Mesodermal cell (in vitro differentiated cells): ENCODE measurements at regions not wholly inside any gene's neighbourhood (a gene's known extent, or its start where the extent isn't known, plus 50 kb on each side); places are given as distances from the start of the nearest gene placed in this dataset.

ENCODE experiments used
- H3K27ac ChIP-seq: 2 replicates; pipeline ENCODE4 v1.7.0; 2013; ENCODE audit warnings: mild to moderate bottlenecking, low read depth, low read length, moderate library complexity; ENCODE audit not compliant: severe bottlenecking
- H3K36me3 ChIP-seq: 2 replicates; pipeline ENCODE4 v1.7.1; 2013; ENCODE audit warnings: mild to moderate bottlenecking, low read length, moderate library complexity; ENCODE audit not compliant: control insufficient read depth, insufficient read depth
- H3K4me1 ChIP-seq: one replicate; pipeline ENCODE4 v1.7.1; 2013; ENCODE audit warnings: mild to moderate bottlenecking, low read length; ENCODE audit not compliant: insufficient read depth, control insufficient read depth, poor library complexity, severe bottlenecking
- H3K4me3 ChIP-seq: 2 replicates; pipeline ENCODE4 v1.7.0; 2013; ENCODE audit warnings: low read length, control low read depth, mild to moderate bottlenecking; ENCODE audit not compliant: insufficient read depth, poor library complexity, severe bottlenecking; ENCODE audit errors: extremely low read depth
- H3K9me3 ChIP-seq: 2 replicates; pipeline ENCODE4 v1.7.1; 2013; ENCODE audit warnings: mild to moderate bottlenecking, low read length, moderate library complexity; ENCODE audit not compliant: control insufficient read depth
- WGBS, 2 experiments: methylation state at CpG; one replicate each; pipeline ENCODE4 v1.1.5; 2013; ENCODE audit warnings: missing lambda C conversion rate in 2 of 2; ENCODE audit not compliant: insufficient coverage in 2 of 2; 5-methylcytosine and 5-hydroxymethylcytosine counted together

- no CpG with 5 or more reads among the region's 1 CpG for WGBS, 2 experiments
- Histone ChIP-seq H3K27ac (no peak overlapping the region), H3K9me3 (no peaks in the 10 kb centered on the region), H3K4me1 (no peaks in the 10 kb centered on the region), H3K36me3 (no peaks in the 10 kb centered on the region), H3K4me3 (no peak overlapping the region)
Measured at GRCh38 chr4:123204737-123205136, 191.9 kb upstream of the SPRY1 start.

GRCh38 chr4:123206016-123206415 is 190.6 kb upstream of the SPRY1 start:
- Histone ChIP-seq H3K4me3 (no peak overlapping the region), H3K9me3 (no peaks in the 10 kb centered on the region), H3K4me1 (no peaks in the 10 kb centered on the region), H3K27ac (no peak overlapping the region), H3K36me3 (no peaks in the 10 kb centered on the region)
- 90 to 100% methylated on average over 1 to 2 of the region's 3 CpGs for WGBS, 2 experiments

DNA sequence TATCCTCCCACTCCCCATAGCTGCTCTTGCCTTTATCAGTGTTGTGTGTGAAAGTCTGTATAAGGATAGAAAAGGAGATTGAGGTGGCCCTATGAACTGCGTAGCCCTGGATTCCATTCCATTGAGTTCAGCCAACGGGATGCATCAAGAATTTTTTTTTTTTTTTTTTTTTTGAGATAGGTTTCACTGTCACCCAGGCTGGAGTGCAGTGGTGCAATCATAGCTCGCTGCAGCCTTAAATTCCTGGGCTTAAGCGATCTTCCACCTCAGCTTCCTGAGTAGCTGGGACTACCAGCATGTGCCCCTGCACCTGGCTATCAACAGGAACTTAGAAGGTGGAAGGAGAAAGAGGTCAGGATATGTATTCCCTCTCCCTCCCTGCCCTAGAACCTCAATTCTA is 187.2 kb upstream of the SPRY1 start:
- Histone ChIP-seq H3K4me3 (no peak overlapping the region), H3K27ac (no peak overlapping the region), H3K4me1 (no peaks in the 10 kb centered on the region), H3K36me3 (no peaks in the 10 kb centered on the region), H3K9me3 (no peaks in the 10 kb centered on the region)
- 69 to 89% methylated on average over 2 to 4 of the region's 4 CpGs for WGBS, 2 experiments

- no peaks in the 10 kb centered on the region for H3K4me1 ChIP-seq
- H3K36me3 ChIP-seq: no peaks in the 10 kb centered on the region
- no CpG with 5 or more reads among the region's 1 CpG for WGBS, 2 experiments
- no peak overlapping the region for H3K4me3 ChIP-seq
- H3K9me3 ChIP-seq: no peaks in the 10 kb centered on the region
- H3K27ac ChIP-seq: no peak overlapping the region
Measured at GRCh38 chr4:123215536-123215935, 181.1 kb upstream of the SPRY1 start.

GRCh38 chr4:123216543-123216942 is 180.1 kb upstream of the SPRY1 start:
- Histone ChIP-seq H3K4me1 (no peaks in the 10 kb centered on the region), H3K27ac (no peak overlapping the region), H3K36me3 (no peaks in the 10 kb centered on the region), H3K4me3 (no peak overlapping the region), H3K9me3 (no peaks in the 10 kb centered on the region)
- 50% methylated on average over 1 of the region's 1 CpG; no CpG with 5 or more reads in 1 of the 2 experiments for WGBS, 2 experiments

GRCh38 chr4:123216946-123217345 is 179.6 kb upstream of the SPRY1 start:
- Histone ChIP-seq H3K4me3 (no peak overlapping the region), H3K9me3 (no peaks in the 10 kb centered on the region), H3K27ac (no peak overlapping the region), H3K4me1 (no peaks in the 10 kb centered on the region), H3K36me3 (no peaks in the 10 kb centered on the region)

GRCh38 chr4:123217664-123218063 is 178.9 kb upstream of the SPRY1 start:
- no peaks in the 10 kb centered on the region for H3K36me3 ChIP-seq
- H3K27ac ChIP-seq: no peak overlapping the region
- H3K4me3 ChIP-seq: no peak overlapping the region
- WGBS, 2 experiments: 100% methylated on average over 1 of the region's 2 CpGs; no CpG with 5 or more reads in 1 of the 2 experiments
- no peaks in the 10 kb centered on the region for H3K4me1 ChIP-seq
- H3K9me3 ChIP-seq: no peaks in the 10 kb centered on the region

DNA sequence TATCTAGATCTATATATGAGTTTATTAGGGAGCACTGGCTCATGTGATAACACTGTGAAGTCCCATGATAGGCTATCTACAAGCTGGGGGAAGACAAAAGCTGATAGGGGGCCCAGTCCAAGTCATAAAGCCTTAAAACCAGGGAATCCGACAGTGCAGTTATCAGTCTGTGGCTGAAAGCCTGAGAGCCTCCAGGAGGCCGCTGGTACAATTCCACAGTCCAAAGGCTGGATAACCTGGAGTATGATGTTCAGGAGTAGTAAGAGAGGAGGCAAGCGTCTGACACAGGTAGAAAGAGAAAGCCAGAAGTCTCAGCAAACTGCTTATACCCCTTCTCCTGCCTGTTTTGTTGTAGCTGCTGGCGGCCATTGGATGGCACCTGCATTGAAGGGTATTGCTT is 177.6 kb upstream of the SPRY1 start:
- WGBS, 2 experiments: 97 to 98% methylated on average over 3 to 4 of the region's 4 CpGs
- Histone ChIP-seq H3K4me1 (no peaks in the 10 kb centered on the region), H3K36me3 (no peaks in the 10 kb centered on the region), H3K4me3 (no peak overlapping the region), H3K9me3 (no peaks in the 10 kb centered on the region), H3K27ac (no peak overlapping the region)

DNA sequence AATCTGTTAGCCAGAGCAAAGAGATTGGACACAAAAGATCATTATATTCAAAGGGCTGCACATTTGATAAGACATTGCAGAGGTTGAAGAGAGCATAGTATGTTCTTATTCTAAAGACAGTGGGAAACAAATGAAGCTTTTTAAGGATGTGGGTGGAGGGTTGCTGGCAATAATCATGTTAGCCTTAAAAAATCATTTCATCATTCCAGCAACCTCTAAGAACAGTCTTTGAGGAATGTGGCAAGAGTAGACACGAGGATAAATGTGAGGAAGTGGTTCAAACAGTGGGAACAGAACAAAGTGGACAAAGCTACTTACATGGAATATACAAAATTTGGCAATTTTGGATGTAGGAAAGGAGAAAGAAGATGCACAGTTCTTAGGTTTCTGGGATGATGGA is 167.3 kb upstream of the SPRY1 start:
- no peaks in the 10 kb centered on the region for H3K36me3 ChIP-seq
- no peaks in the 10 kb centered on the region for H3K9me3 ChIP-seq
- no peak overlapping the region for H3K4me3 ChIP-seq
- no peak overlapping the region for H3K27ac ChIP-seq
- 83% methylated on average over 1 of the region's 1 CpG; no CpG with 5 or more reads in 1 of the 2 experiments for WGBS, 2 experiments
- H3K4me1 ChIP-seq: peaks cover 18% of the 10 kb centered on the region

DNA sequence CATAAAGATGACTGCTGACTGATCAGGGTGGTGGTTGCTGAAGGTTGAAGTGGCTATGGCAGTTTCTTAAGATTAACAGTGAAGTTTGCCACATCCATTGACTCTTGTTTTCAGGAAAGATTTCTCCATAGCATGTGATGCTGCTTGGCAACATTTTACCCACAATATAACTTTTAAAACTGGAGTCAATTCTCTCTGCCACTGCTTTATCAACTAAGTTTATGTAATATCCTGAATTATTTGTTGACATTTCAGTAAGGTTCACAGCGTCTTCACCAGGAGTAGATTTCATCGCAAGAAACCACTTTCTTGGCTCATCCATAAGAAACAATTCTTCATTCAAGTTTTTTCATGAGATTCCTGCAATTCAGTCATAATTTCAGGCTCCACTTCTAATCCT is 166.5 kb upstream of the SPRY1 start:
- Histone ChIP-seq H3K9me3 (no peaks in the 10 kb centered on the region), H3K36me3 (no peaks in the 10 kb centered on the region), H3K4me3 (no peak overlapping the region), H3K27ac (no peak overlapping the region), H3K4me1 (peaks cover 18% of the 10 kb centered on the region)
- 89 to 100% methylated on average over 2 of the region's 2 CpGs for WGBS, 2 experiments

DNA sequence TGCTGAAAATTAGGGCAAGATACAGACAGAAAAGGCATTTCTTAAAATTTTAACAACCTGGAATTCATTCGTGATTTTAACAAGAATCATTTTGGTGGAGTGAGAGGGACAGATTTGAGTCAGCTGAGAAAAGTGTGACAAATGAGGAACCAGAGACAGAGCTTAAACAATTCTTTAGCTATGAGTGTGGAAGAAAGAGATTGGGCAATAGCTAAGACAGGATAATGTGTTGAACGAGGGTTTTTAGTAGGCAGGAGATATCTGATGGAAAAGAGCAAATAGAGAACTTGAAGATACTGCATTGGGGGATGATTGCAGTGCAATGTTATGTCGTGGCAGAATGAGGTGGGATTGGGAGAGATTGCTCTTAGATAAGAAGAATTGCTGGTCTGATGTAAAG is 164.2 kb upstream of the SPRY1 start:
- Histone ChIP-seq H3K27ac (no peak overlapping the region), H3K4me1 (peaks cover 23% of the 10 kb centered on the region), H3K36me3 (no peaks in the 10 kb centered on the region), H3K9me3 (no peaks in the 10 kb centered on the region), H3K4me3 (no peak overlapping the region)
- 38 to 51% methylated on average over 1 to 2 of the region's 3 CpGs for WGBS, 2 experiments
